Parathyroid adenoma (tissue), 2 donors: ENCODE measurements at regions not wholly inside any gene's neighbourhood (a gene's known extent, or its start where the extent isn't known, plus 50 kb on each side); places are given as distances from the start of the nearest gene placed in this dataset.

Experiments used
- H2AFZ ChIP-seq: fragments of 300-600 bp; sonication (generic); one replicate; pipeline ENCODE4 v1.7.0; 2017; ENCODE audit warnings: antibody characterized with exemption, mild to moderate bottlenecking
- H3K27ac ChIP-seq: fragments of 300-600 bp; sonication (generic); one replicate; pipeline ENCODE4 v1.7.0; 2017
- H3K27me3 ChIP-seq: fragments of 300-600 bp; sonication (generic); one replicate; pipeline ENCODE4 v1.7.0; 2017; ENCODE audit warnings: low read length; ENCODE audit not compliant: control insufficient read depth, insufficient read depth
- H3K36me3 ChIP-seq: fragments of 300-600 bp; sonication (generic); one replicate; pipeline ENCODE4 v1.7.0; 2017; ENCODE audit warnings: low read length; ENCODE audit not compliant: control insufficient read depth, insufficient read depth
- H3K4me1 ChIP-seq: fragments of 300-600 bp; sonication (generic); one replicate; pipeline ENCODE4 v1.7.0; 2017; ENCODE audit warnings: control low read depth
- H3K4me2 ChIP-seq: fragments of 300-600 bp; sonication (generic); one replicate; pipeline ENCODE4 v1.7.0; 2017; ENCODE audit warnings: low read length
- H3K4me3 ChIP-seq: fragments of 300-600 bp; sonication (generic); one replicate; pipeline ENCODE4 v1.7.0; 2017; ENCODE audit warnings: low read depth, low read length
- H3K79me2 ChIP-seq: fragments of 300-600 bp; sonication (generic); one replicate; pipeline ENCODE4 v1.7.0; 2017; ENCODE audit warnings: control low read depth
- H3K9ac ChIP-seq: fragments of 300-600 bp; sonication (generic); one replicate; pipeline ENCODE4 v1.7.0; 2017; ENCODE audit warnings: mild to moderate bottlenecking
- H3K9me3 ChIP-seq: fragments of 300-600 bp; sonication (generic); one replicate; pipeline ENCODE4 v1.7.0; 2017; ENCODE audit warnings: low read length; ENCODE audit not compliant: control insufficient read depth
- CTCF ChIP-seq: fragments of 300-600 bp; sonication (generic); IDR thresholded peaks from one replicate; pipeline ENCODE4 v1.7.0; 2017; ENCODE audit warnings: antibody characterized with exemption, mild to moderate bottlenecking
- donor health status: primary hyperparathyroidism.

GRCh38 chr19:23528376-23528775 lies 133.1 kb upstream of the ZNF91 start:
- no peak for TF ChIP-seq CTCF

DNA sequence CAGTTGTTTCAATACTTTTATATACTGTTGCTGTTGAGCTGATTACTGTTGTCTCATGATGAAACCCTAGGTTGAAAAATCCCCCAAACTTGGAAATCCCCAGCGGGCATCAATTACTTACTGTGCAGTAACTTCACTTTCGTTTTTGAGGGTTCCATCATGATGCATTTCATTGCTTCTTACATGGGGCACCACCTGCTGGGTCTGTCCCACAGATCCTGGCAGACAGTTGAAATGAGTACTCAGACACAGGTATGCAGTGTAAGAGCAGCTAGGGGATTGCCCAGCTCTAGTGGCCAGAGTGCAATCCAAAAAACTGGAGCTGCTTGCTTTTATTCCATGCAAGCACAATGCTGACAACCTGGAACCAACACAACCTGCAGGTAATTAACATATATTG lies 132.5 kb upstream of the ZNF91 start:
- Histone ChIP-seq H3K27ac (no peak overlapping the region), H3K36me3 (no peaks in the 10 kb centered on the region), H3K9ac (no peak overlapping the region), H3K4me3 (no peak overlapping the region), H2AFZ (no peak overlapping the region), H3K4me1 (no peaks in the 10 kb centered on the region), H3K27me3 (no peaks in the 10 kb centered on the region), H3K79me2 (no peaks in the 10 kb centered on the region), H3K4me2 (no peak overlapping the region), H3K9me3 (no peaks in the 10 kb centered on the region)
- no peak for TF ChIP-seq CTCF

More at GRCh38 chr19:23528376-23528775, 133.1 kb upstream of the ZNF91 start:
- Histone ChIP-seq H3K27ac (no peak overlapping the region), H3K9me3 (no peaks in the 10 kb centered on the region), H3K27me3 (no peaks in the 10 kb centered on the region), H2AFZ (no peak overlapping the region), H3K4me3 (no peak overlapping the region), H3K9ac (no peak overlapping the region), H3K4me1 (no peaks in the 10 kb centered on the region), H3K4me2 (no peak overlapping the region), H3K79me2 (no peaks in the 10 kb centered on the region), H3K36me3 (no peaks in the 10 kb centered on the region)

DNA sequence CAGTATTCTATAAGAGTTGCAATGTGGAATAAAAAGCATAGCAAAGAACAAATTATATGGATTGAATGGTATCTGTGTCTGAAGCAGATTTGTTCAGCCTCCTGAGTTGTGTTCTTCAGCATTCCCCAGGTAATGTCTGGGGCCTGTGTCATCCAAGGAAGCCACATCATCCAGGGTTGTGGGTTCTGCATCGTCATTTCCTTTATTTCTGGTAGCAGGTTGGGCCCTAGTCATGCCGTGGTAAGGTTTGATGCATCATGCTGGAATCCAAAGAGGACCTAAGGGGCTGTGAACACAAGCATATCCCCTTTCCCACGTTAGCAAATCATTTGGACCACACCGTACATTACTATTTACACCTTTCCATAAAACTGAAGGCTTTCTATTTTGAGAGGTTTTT lies 131.0 kb upstream of the ZNF91 start:
- TF ChIP-seq CTCF = no peak
- H3K27ac ChIP-seq = no peak overlapping the region

GRCh38 chr19:23525276-23525852 lies 130.1 kb upstream of the ZNF91 start:
- Histone ChIP-seq H3K9me3 (no peaks in the 10 kb centered on the region), H3K27ac (no peak overlapping the region), H3K79me2 (no peaks in the 10 kb centered on the region), H3K4me2 (no peak overlapping the region), H3K9ac (no peak overlapping the region), H3K4me1 (no peaks in the 10 kb centered on the region), H3K27me3 (no peaks in the 10 kb centered on the region), H3K36me3 (no peaks in the 10 kb centered on the region), H3K4me3 (no peak overlapping the region), H2AFZ (no peak overlapping the region)
- TF ChIP-seq CTCF = no peak

More for the DNA sequence above, 131.0 kb upstream of the ZNF91 start:
- Histone ChIP-seq H3K9me3 (no peaks in the 10 kb centered on the region), H3K36me3 (no peaks in the 10 kb centered on the region), H3K4me1 (no peaks in the 10 kb centered on the region), H3K9ac (no peak overlapping the region), H3K4me3 (no peak overlapping the region), H3K79me2 (no peaks in the 10 kb centered on the region), H3K4me2 (no peak overlapping the region), H3K27me3 (no peaks in the 10 kb centered on the region), H2AFZ (no peak overlapping the region)

DNA sequence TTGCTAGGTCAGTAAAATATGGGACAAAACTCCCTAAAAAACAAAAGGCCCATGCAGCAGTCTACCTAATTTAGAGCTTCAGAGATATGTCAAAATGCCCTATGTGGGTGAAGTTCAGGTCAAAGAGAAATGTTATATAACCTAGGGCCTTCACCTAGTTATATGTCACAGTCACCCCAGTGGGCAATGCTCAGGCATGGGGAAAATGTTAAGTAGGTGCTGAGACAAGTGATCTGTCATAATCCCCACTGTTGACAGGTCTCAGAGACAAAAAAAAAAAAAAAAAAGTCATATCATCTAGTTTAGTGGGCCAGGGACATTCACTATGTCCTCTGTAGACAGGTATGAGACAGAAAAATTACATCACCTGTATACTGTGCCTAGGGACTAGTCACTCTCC lies 128.6 kb upstream of the ZNF91 start:
- no peak overlapping the region for H3K9ac ChIP-seq
- no peaks in the 10 kb centered on the region for H3K79me2 ChIP-seq
- H3K27ac ChIP-seq = no peak overlapping the region

More for the DNA sequence above, 128.6 kb upstream of the ZNF91 start:
- no peak for TF ChIP-seq CTCF
- H3K4me3 ChIP-seq = no peak overlapping the region
- no peaks in the 10 kb centered on the region for H3K4me1 ChIP-seq
- no peak overlapping the region for H3K4me2 ChIP-seq
- no peak overlapping the region for H2AFZ ChIP-seq
- no peaks in the 10 kb centered on the region for H3K9me3 ChIP-seq
- H3K27me3 ChIP-seq = no peaks in the 10 kb centered on the region
- no peaks in the 10 kb centered on the region for H3K36me3 ChIP-seq
